SKM-1 (cell line): ENCODE measurements at regions not wholly inside any gene's neighbourhood (a gene's known extent, or its start where the extent isn't known, plus 50 kb on each side); places are given as distances from the start of the nearest gene placed in this dataset.

Source experiments
- DNase-seq: peaks from one replicate; lab custom pipeline; 2025; ENCODE audit not compliant: unreplicated experiment; lab: John Stamatoyannopoulos, UW

GRCh38 chr2:209334188-209335017 is 89.4 kb upstream of the MAP2 start:
- peak; percentile 45 for DNase-seq

DNA sequence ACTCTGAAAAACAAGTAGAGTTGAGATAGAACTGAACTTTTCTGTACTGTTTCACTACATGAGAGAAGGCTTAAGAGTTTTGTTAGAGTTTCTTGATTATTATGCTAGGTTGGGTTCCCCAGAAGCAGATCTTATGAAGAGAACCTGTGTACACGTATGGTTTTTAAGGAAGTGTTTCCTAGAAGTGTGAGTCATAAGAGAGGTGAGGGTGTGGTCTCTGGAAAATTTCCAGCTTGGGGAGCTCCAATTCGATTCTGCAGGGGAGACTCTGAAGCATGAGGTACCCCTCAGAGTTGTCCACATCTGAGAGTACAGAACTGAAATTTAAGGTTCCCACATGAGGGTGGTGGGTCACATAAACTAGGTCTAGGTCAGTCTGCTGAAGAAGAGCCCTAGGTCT is 83.3 kb upstream of the MAP2 start:
- no peak for DNase-seq

DNA sequence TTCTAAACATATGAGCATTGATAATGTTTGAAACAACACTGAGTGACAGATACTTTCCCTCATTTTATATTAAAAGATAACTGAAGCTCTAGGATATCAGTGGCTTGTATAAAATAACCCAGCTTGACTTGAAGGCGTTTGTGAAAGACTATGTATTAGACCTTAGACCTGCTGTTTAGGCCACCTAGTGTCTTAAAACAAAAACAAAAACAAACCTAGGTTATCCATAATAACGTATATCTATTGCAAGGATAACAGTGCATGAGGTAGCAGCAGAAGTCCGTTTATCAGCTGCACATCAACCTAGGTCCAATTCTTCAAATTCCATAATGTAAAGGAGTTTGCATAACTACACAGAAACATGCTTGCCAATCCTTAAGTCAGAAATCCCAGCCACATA is 79.5 kb upstream of the MAP2 start:
- no peak for DNase-seq

DNA sequence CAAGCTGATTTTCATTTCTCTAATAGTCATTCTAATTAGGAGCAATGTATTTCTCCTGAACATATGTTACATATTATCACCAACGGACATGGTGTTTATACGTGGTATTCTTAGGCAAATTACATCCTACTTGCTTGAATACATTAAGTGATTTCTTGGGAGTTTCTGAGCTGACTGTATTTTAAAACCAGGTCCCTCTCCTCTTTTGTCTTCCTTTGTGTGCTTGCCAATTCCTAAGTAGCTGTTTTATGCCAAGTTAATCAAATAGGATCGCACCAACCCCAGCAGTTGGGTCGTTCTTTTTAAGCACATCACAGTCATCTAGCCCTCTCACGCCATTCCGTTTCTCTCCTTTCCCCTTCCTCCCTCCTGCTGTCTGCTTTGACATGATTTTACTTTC is 75.4 kb upstream of the MAP2 start:
- no peak for DNase-seq

GRCh38 chr2:209351636-209352035 is 72.2 kb upstream of the MAP2 start:
- DNase-seq: no peak

DNA sequence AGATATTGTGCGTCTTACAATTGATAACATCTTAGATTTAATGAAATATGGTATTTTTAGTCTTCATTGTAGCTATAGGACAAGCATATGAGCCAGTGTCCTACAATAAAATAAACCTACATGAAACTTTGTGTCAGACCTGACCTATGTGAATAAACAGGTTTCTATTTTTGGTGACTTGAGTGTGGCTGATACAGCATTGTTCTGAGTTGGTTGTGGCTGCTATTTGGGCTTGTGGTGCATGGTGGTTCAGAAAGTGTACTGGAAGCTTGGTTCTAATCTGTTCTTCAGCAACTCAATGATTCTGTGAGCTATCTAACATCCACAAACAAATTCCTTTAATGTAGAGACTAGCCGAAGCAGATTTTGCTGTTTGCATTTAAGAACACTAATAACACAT is 64.9 kb upstream of the MAP2 start:
- no peak for DNase-seq

- DNase-seq: no peak
Measured at GRCh38 chr2:209367075-209367747, 56.6 kb upstream of the MAP2 start.

DNA sequence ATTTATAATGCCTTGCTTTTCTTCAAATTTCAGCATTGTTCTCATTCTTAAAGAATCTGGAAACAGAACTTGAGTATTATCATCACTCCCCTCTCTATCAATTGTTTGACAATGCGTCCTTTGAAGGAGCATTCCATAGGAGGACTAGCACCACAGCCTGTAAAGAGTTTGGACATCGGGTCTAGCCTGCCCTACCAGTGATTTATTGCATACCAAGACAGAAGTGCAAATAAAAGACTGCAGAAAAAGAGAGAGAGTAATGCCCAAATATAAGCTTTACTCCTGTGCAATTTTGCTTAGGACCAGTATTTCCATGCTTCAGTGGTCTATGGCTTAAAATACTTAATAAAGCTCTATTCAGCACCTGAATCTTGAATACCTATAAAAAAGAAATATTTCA is 55.4 kb upstream of the MAP2 start:
- DNase-seq: no peak

- no peak for DNase-seq
Measured at GRCh38 chr2:209368914-209369313, 54.9 kb upstream of the MAP2 start.

DNA sequence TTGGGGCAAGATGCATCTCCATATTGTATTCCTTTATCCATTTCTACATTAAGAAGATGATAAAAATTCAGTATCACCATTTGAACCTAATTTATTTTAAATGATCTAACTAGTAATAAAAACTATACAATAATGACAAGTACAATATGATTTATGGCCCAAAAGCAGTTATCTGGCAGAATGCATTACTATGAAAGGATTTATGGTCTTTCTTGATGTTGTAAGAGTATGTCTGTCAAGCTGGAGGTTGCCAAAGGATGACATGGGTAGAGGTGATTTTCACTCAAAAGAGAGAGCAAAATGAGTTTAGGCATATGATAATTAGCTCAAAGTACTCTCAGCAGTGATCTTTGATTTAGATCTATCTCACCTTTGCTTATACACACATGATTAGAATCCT is 54.2 kb upstream of the MAP2 start:
- DNase-seq: no peak

DNA sequence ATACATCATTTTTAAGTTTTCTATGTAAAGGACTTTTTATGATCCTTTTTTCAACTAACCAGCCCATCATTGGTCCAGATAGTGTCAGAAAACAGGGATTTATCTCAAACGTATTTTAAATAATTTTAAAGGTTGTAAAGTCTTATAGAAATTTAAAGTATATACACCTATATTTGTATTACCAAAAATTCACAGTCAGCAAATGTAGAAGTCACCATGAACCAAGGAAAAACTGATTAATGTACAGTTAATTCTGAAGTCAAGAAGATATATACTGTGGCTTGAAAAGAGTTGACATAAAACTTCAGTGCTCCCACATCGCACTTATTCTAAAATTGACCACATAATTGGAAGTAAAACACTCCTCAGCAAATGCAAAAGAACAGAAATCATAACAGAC is 52.4 kb upstream of the MAP2 start:
- no peak for DNase-seq
